DMS114 treated with DMSO at 0.1 percent for 48 hours (cell line): ENCODE measurements at regions not wholly inside any gene's neighbourhood (a gene's known extent, or its start where the extent isn't known, plus 50 kb on each side); places are given as distances from the start of the nearest gene placed in this dataset.

Experiments used
- DNase-seq: peaks from one replicate; lab custom pipeline; 2025; ENCODE audit not compliant: unreplicated experiment; lab: John Stamatoyannopoulos, UW

- DNase-seq, result no peak
Observed at GRCh38 chr2:22656426-22656825, 728.6 kb upstream of the KLHL29 start.

DNA sequence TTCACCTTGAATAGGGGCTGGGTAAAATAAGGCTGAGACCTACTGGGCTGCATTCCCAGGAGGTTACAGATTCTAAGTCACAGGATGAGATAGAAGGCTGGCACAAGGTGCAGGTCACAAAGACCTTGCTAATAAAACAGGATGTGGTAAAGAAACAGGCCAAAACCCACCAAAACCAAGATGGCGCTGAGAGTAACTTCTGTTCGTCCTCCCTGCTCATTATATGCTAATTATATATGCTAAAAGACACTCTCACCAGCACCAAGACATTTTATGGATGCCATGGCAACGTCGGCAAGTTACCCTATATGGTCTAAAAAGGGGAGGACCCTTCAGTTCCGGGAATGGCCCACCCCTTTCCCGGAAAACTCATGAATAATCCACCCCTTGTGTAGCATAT is 711.5 kb upstream of the KLHL29 start:
- DNase-seq, result no peak

DNA sequence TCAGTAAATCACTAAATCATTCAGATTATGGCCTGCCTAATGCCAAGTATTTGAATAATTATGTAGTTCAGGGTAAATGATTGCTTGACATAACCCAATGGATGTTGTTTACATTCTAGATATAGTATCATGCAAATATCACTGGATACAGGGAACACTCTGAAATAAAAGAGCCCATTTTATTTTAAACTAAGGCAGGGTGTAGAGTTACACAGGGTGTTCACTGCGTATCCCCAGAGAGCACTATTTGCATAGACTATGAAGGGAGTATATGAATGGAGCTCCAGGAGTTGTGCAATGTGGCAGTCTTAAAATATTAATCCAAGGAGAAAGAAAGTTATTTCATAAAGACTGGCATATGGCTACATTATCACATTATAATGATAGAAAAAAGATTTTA is 701.1 kb upstream of the KLHL29 start:
- no peak for DNase-seq

DNA sequence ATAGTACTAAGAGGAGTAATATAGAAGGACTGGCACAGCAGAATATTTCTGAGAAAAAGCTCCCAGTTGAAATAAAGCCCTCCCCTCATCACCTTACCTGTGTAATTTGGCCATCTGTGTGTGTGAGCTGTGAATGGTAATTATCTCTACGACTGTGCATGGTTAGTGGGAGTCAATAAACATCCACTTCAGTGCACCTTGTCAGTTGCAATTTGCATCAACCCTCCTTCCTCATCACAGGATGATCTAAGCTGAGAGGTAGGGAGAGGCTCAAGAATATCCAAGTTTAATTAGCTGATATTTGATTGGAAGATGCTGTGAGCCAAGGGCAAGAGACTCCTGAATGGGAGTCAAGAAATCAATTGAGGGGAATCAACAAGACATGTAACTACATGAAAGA is 694.9 kb upstream of the KLHL29 start:
- no peak for DNase-seq

GRCh38 chr2:22691666-22692065 is 693.3 kb upstream of the KLHL29 start:
- DNase-seq, result no peak

DNA sequence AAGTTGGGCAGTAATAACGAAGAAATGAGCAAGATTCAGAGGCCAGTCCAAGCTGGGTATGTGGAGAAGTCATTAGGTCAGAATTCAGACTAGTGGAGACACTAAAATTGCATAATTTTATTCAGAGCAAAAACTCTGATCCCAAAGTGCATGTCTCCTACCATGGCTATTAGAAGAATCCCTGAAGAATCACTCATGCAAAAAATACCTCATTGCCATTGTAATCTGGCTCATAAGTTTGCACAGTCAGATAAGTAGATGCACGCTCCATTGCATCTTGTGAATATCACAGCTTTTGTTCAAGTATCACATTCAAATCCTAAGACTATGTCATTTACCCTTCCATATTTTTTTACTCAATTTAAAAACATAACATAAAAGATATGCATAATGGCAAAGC is 692.2 kb upstream of the KLHL29 start:
- DNase-seq, result no peak

DNA sequence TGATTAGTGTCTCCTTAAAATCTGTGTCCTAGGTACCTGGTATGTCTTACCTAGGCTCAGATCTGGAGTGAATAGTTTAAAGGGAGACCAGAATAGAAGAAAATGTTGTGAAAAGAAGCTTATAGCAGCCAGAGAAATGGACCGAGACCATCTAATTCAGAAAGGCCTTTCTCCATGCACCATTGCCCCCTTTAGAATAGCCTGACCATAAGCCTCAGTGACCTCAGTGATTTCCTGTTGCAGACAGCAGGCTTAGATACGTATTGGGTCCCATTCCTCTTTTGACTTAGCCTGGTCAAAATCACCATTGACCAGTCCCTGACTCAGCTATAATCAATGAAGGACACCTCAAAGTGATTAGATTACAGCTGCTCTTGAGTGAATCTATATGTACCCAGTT is 690.7 kb upstream of the KLHL29 start:
- DNase-seq, result no peak

- no peak for DNase-seq
Observed at GRCh38 chr2:22694856-22695255, 690.1 kb upstream of the KLHL29 start.

GRCh38 chr2:22697054-22697788 is 687.8 kb upstream of the KLHL29 start:
- no peak for DNase-seq

DNA sequence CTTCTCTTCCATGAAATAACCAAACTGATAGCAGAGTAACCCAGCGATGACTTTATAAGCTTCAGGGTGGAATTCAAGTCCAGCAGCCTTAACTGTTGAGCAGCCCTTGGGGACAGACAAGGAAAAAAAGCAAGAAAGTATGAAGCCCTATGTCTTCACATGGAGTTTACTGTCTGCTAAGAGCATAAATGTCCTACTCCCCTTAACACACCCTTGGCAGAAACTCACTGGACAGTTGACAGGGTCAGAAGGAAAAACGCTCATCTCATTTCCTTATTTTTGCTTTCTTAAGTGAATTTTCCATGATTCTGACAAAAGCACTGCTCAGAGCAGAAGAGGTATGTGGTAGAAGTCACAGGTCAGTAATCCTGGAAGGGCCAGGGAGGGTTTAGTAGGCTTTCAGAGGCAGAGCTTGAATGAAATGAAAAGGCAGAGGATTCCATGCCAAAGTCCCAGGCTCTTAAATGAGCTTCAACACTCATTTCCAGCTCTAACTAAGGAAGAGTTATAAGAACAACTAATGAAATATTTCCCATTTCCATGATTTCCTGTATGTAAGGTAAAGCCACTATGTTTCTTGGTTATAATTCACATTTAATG is 683.3 kb upstream of the KLHL29 start:
- no peak for DNase-seq

GRCh38 chr2:22703286-22703920 is 681.6 kb upstream of the KLHL29 start:
- DNase-seq, result no peak

- no peak for DNase-seq
Observed at GRCh38 chr2:22719396-22719795, 665.6 kb upstream of the KLHL29 start.

DNA sequence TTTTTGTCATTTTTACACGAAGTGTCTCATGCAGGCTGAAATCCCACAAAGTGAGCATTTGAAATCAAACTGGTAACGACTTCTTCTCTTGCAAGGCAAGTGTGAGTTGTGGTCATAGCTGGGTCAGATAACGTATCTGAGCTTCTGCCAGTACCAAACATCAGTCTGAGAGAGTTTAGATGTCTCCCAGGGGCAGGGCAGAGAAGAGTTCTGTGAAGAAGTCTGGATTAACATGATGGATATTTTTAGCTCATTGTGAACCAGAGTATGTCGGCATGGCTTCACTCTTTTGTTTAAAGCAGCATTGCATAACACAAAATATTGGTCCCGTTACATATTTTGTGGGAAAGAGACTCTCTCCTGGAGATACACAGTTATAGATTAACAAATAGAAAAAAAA is 655.5 kb upstream of the KLHL29 start:
- no peak for DNase-seq

DNA sequence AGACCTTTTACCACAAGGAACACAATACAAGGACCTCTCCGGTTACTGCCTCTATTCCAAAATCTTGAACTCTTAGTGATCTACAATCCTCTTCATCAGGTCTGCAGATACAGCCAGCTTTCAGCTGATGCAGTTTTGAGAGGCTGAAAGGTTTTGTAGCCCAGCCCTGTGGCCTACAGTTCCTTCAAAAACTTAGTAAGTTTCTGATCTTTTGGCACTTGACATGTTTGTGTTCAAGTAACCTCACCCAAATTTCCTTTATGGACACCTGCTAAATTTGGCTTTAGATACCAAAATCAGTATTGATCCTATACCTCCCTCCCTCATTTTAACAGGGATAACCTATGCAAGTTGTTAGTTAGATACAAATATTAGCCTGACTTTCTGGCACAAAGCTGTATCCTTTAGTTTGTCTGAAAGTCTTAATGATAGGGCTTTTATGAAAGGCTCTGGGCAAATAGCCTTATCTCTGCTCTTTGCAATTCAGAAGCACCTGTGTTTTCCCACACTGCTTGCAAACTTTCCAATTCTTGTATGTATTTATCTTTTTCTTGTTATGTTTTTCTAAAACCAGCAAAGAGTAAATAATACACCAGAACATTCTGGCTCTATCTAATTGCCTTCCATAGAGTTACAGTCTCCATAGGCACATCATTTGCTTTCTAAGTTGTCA is 650.5 kb upstream of the KLHL29 start:
- DNase-seq, result no peak

- no peak for DNase-seq
Observed at GRCh38 chr2:22737144-22737543, 647.8 kb upstream of the KLHL29 start.

GRCh38 chr2:22741216-22741615 is 643.8 kb upstream of the KLHL29 start:
- no peak for DNase-seq

GRCh38 chr2:22748909-22749308 is 636.1 kb upstream of the KLHL29 start:
- DNase-seq, result no peak

- DNase-seq, result no peak
Observed at GRCh38 chr2:22753476-22753875, 631.5 kb upstream of the KLHL29 start.

- DNase-seq, result no peak
Observed at GRCh38 chr2:22756276-22757043, 628.5 kb upstream of the KLHL29 start.

- no peak for DNase-seq
Observed at GRCh38 chr2:22769497-22769896, 615.5 kb upstream of the KLHL29 start.

DNA sequence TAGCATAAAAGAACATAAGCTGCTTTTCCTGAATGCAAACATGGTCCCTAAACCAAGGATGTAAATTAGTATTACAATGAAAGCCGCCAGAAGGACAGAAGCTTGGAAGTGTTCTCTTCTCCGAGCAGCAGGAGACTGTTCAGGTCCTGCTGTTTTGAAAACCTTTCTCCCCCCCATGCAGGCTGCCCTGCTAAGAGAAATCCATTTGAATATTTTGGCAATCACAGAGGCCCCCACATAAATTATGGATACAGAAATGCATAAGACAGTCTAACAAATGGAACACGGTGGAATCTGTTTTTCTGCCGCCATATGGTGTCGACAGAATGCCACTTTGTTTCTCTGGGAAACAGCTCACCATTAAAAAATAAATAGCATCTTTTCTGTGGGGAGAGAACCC is 600.4 kb upstream of the KLHL29 start:
- no peak for DNase-seq
